ENCODE measurements at regions not wholly inside any gene's neighbourhood (a gene's known extent, or its start where the extent isn't known, plus 50 kb on each side); places are given as distances from the start of the nearest gene placed in this dataset.

DNA sequence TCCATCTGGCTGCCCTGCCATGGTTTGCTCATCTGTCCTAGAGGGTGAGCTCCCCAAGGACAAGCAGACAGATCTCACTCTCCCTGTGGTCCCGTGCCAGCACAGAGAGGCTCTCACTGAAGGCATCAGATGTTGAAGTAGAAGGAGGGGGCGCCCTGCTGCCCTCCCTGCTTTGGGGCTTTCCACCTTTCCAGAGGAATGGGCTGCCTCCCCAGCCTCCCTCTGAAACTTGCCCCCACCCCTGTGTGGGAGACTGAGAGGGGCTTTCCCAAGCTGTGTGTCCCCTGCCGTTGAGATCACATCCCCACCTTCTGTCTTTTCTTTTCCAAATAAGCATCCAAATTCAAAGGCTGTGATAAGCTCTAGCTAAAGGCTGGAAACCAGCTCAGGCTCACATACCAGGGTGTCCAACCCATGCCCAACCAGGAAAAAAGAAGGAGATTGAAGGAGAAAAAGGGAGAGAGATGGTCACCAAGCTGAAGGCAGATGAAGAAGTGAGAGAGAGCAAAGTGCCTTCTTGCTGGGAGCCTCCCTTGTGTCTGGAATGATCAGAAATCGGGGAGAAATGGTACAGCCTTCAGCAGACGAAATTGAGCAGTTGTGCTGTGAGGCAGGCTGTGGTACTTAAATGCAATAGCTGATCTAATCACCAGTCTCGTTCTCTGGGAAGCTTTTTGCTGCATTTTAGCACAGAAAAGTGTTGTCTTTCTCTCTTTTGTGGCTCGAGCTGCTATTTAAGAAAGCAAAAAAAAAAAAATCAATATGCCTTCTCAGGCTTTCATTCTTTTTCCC, 145.9 kb upstream of the LHX1 start:
- WGBS = 57% methylated on average over 5 of the region's 7 CpGs
- H3K4me1 ChIP-seq (ENCODE audit: control insufficient read depth, insufficient read depth, low read depth, low read length) = no peaks in the 10 kb centered on the region
- no peak overlapping the region for H3K4me3 ChIP-seq (ENCODE audit: insufficient read depth in 1 of 2, low read depth in 1 of 2, low read length in 2 of 2)
- no peak overlapping the region for H3K27ac ChIP-seq (ENCODE audit: low read length, poor library complexity, severe bottlenecking)
- H3K36me3 ChIP-seq (ENCODE audit: control insufficient read depth in 1 of 2, insufficient read depth in 2 of 2, low read depth in 1 of 2, low read length in 2 of 2) = no peaks in the 10 kb centered on the region
- no peak overlapping the region for H2BK120ac ChIP-seq (ENCODE audit: low read depth, low read length)
- no peak overlapping the region for H2AFZ ChIP-seq (ENCODE audit: low read depth, low read length)
- no peak overlapping the region for H2AK5ac ChIP-seq (ENCODE audit: low read length, severe bottlenecking)
- no peak overlapping the region for H4K8ac ChIP-seq (ENCODE audit: low read length)
- no peak overlapping the region for H3K18ac ChIP-seq (ENCODE audit: low read depth in 1 of 2, low read length in 2 of 2)
- DNase-seq = no peak
- H3K23ac ChIP-seq (ENCODE audit: low read length in 2 of 2) = no peak overlapping the region
- no peak overlapping the region for H3K9ac ChIP-seq (ENCODE audit: low read length)
- no peak overlapping the region for H2BK12ac ChIP-seq (ENCODE audit: low read length in 2 of 2)
- no peak overlapping the region for H2BK5ac ChIP-seq (ENCODE audit: low read depth, low read length, poor library complexity, severe bottlenecking)
- peaks cover 36 to 59% of the 10 kb centered on the region in 2 experiments for H3K27me3 ChIP-seq (ENCODE audit: control insufficient read depth in 1 of 2, insufficient read depth in 1 of 2, low read length in 2 of 2)
- H3K9me3 ChIP-seq (ENCODE audit: control insufficient read depth, low read length) = no peaks in the 10 kb centered on the region
- no peak overlapping the region for H4K91ac ChIP-seq (ENCODE audit: low read length)
- no peak overlapping the region for H3K4me2 ChIP-seq (ENCODE audit: low read length, poor library complexity, severe bottlenecking)
- no peak overlapping the region for H3K14ac ChIP-seq (ENCODE audit: low read length in 2 of 2)
- H3K79me1 ChIP-seq (replicated peaks; ENCODE audit: low read length, poor library complexity, severe bottlenecking) = no peaks in the 10 kb centered on the region
- H2BK15ac ChIP-seq (ENCODE audit: low read depth, poor library complexity, severe bottlenecking) = no peak overlapping the region
- H3K4ac ChIP-seq (ENCODE audit: low read depth in 1 of 2, low read length in 2 of 2) = no peak overlapping the region

DNA sequence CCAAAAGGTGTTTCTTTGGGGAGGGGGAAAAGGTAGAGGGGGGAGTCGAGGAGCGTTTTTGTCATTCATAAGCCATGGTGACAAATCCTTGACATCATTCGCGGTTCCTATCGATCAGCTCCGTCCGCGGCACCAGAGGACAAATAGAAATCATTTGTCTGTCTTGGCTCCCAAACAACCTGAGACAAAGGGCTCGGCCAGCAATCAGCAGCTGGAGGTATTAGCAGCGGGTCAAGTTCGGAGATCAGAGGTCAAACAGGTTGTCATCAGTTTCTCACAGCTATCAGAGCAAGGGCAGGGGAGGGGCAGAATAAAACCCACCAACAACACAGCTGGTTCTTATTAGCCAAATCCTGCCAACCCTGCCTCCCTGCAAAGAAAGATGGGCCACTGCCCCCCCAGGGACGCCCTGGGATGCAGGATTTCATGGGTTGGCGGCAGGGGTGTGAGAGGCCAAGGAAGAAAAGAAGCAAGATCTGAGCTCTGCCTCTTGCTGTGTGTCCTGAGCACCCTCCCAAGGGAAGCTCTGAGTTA, 145.3 kb upstream of the LHX1 start:
- H3K9ac ChIP-seq (ENCODE audit: low read length) = no peak overlapping the region
- no peak overlapping the region for H2BK12ac ChIP-seq (ENCODE audit: low read length in 2 of 2)
- H2BK120ac ChIP-seq (ENCODE audit: low read depth, low read length) = no peak overlapping the region
- H4K8ac ChIP-seq (ENCODE audit: low read length) = no peak overlapping the region
- H2AK5ac ChIP-seq (ENCODE audit: low read length, severe bottlenecking) = no peak overlapping the region
- H3K27me3 ChIP-seq (ENCODE audit: control insufficient read depth in 1 of 2, insufficient read depth in 1 of 2, low read length in 2 of 2) = peaks cover 36 to 59% of the 10 kb centered on the region in 2 experiments
- no peak overlapping the region for H3K4me3 ChIP-seq (ENCODE audit: insufficient read depth in 1 of 2, low read depth in 1 of 2, low read length in 2 of 2)
- no peak for DNase-seq
- no peak overlapping the region for H3K23ac ChIP-seq (ENCODE audit: low read length in 2 of 2)
- H3K4me2 ChIP-seq (ENCODE audit: low read length, poor library complexity, severe bottlenecking) = no peak overlapping the region
- H2AFZ ChIP-seq (ENCODE audit: low read depth, low read length) = no peak overlapping the region
- no peak overlapping the region for H3K14ac ChIP-seq (ENCODE audit: low read length in 2 of 2)
- 62% methylated on average over 13 of the region's 13 CpGs for WGBS
- no peaks in the 10 kb centered on the region for H3K79me1 ChIP-seq (replicated peaks; ENCODE audit: low read length, poor library complexity, severe bottlenecking)
- H2BK15ac ChIP-seq (ENCODE audit: low read depth, poor library complexity, severe bottlenecking) = no peak overlapping the region
- no peak overlapping the region for H4K91ac ChIP-seq (ENCODE audit: low read length)
- H3K4ac ChIP-seq (ENCODE audit: low read depth in 1 of 2, low read length in 2 of 2) = no peak overlapping the region
- H3K9me3 ChIP-seq (ENCODE audit: control insufficient read depth, low read length) = peaks cover under 1% of the 10 kb centered on the region
- H3K18ac ChIP-seq (ENCODE audit: low read depth in 1 of 2, low read length in 2 of 2) = no peak overlapping the region
- H3K36me3 ChIP-seq (ENCODE audit: control insufficient read depth in 1 of 2, insufficient read depth in 2 of 2, low read depth in 1 of 2, low read length in 2 of 2) = no peaks in the 10 kb centered on the region
- H2BK5ac ChIP-seq (ENCODE audit: low read depth, low read length, poor library complexity, severe bottlenecking) = no peak overlapping the region
- H3K27ac ChIP-seq (ENCODE audit: low read length, poor library complexity, severe bottlenecking) = no peak overlapping the region
- H3K4me1 ChIP-seq (ENCODE audit: control insufficient read depth, insufficient read depth, low read depth, low read length) = no peaks in the 10 kb centered on the region

DNA sequence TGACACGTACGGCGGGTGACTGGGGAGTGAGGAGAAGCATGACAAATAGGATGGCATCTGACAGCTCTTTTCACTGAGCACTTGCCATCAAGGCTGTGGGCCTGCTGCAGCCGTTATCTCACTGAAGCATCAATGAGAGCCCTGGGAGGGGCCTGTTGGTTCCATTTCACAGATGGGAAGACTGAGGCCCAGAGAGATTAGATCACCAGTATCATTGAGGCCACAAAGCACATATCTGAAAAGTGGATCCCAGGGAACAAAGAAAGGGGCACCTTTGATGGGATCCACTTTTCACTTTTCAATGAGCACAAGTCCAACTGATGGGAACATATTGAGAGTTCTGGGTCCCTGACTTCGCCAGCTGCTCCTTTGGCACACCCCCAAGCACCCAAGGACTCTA, 144.4 kb upstream of the LHX1 start:
- no peak for DNase-seq
- Histone ChIP-seq H2BK5ac (ENCODE audit: low read depth, low read length, poor library complexity, severe bottlenecking) (no peak overlapping the region), H3K14ac (ENCODE audit: low read length in 2 of 2) (no peak overlapping the region), H4K91ac (ENCODE audit: low read length) (no peak overlapping the region), H2AK5ac (ENCODE audit: low read length, severe bottlenecking) (no peak overlapping the region), H3K27ac (ENCODE audit: low read length, poor library complexity, severe bottlenecking) (no peak overlapping the region), H3K4me3 (ENCODE audit: insufficient read depth in 1 of 2, low read depth in 1 of 2, low read length in 2 of 2) (no peak overlapping the region), H3K4me2 (ENCODE audit: low read length, poor library complexity, severe bottlenecking) (no peak overlapping the region), H2BK12ac (ENCODE audit: low read length in 2 of 2) (no peak overlapping the region), H3K18ac (ENCODE audit: low read depth in 1 of 2, low read length in 2 of 2) (no peak overlapping the region), H3K36me3 (ENCODE audit: control insufficient read depth in 1 of 2, insufficient read depth in 2 of 2, low read depth in 1 of 2, low read length in 2 of 2) (no peaks in the 10 kb centered on the region), H3K9me3 (ENCODE audit: control insufficient read depth, low read length) (peaks cover 7% of the 10 kb centered on the region), H3K27me3 (ENCODE audit: control insufficient read depth in 1 of 2, insufficient read depth in 1 of 2, low read length in 2 of 2) (peaks cover 36 to 62% of the 10 kb centered on the region in 2 experiments), H3K9ac (ENCODE audit: low read length) (no peak overlapping the region), H3K79me1 (replicated peaks; ENCODE audit: low read length, poor library complexity, severe bottlenecking) (no peaks in the 10 kb centered on the region), H2AFZ (ENCODE audit: low read depth, low read length) (no peak overlapping the region), H3K4ac (ENCODE audit: low read depth in 1 of 2, low read length in 2 of 2) (no peak overlapping the region), H4K8ac (ENCODE audit: low read length) (no peak overlapping the region), H2BK15ac (ENCODE audit: low read depth, poor library complexity, severe bottlenecking) (no peak overlapping the region), H3K4me1 (ENCODE audit: control insufficient read depth, insufficient read depth, low read depth, low read length) (no peaks in the 10 kb centered on the region), H2BK120ac (ENCODE audit: low read depth, low read length) (no peak overlapping the region), H3K23ac (ENCODE audit: low read length in 2 of 2) (no peak overlapping the region)
- WGBS = 89% methylated on average over 5 of the region's 5 CpGs

DNA sequence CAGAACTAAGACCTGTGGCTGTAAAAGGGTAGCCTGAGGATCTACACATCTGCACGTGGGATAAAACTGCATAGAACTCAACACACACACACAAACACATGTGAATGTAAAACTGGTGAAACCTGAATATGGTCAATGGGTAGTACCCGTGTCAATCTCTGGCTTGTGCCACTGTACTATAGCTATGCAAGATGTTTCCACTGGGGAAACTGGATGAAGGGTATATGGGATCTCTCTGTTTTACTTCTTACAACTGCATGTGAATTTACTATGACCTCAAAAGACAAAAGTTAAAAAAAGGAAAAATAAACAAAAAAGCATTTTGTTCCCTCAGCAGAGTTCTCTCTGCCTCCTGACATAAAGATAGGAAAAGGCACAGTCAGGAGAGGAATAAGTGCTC, 143.3 kb upstream of the LHX1 start:
- Histone ChIP-seq H3K4me3 (ENCODE audit: insufficient read depth in 1 of 2, low read depth in 1 of 2, low read length in 2 of 2) (no peak overlapping the region), H2AFZ (ENCODE audit: low read depth, low read length) (no peak overlapping the region), H2BK12ac (ENCODE audit: low read length in 2 of 2) (no peak overlapping the region), H4K8ac (ENCODE audit: low read length) (no peak overlapping the region), H2AK5ac (ENCODE audit: low read length, severe bottlenecking) (no peak overlapping the region), H3K4ac (ENCODE audit: low read depth in 1 of 2, low read length in 2 of 2) (no peak overlapping the region), H2BK15ac (ENCODE audit: low read depth, poor library complexity, severe bottlenecking) (no peak overlapping the region), H4K91ac (ENCODE audit: low read length) (no peak overlapping the region), H3K27ac (ENCODE audit: low read length, poor library complexity, severe bottlenecking) (no peak overlapping the region), H3K23ac (ENCODE audit: low read length in 2 of 2) (no peak overlapping the region), H3K79me1 (replicated peaks; ENCODE audit: low read length, poor library complexity, severe bottlenecking) (no peaks in the 10 kb centered on the region), H2BK5ac (ENCODE audit: low read depth, low read length, poor library complexity, severe bottlenecking) (no peak overlapping the region), H3K9ac (ENCODE audit: low read length) (no peak overlapping the region), H3K4me1 (ENCODE audit: control insufficient read depth, insufficient read depth, low read depth, low read length) (no peaks in the 10 kb centered on the region), H3K9me3 (ENCODE audit: control insufficient read depth, low read length) (peaks cover 7% of the 10 kb centered on the region), H3K14ac (ENCODE audit: low read length in 2 of 2) (no peak overlapping the region), H2BK120ac (ENCODE audit: low read depth, low read length) (no peak overlapping the region), H3K36me3 (ENCODE audit: control insufficient read depth in 1 of 2, insufficient read depth in 2 of 2, low read depth in 1 of 2, low read length in 2 of 2) (no peaks in the 10 kb centered on the region), H3K27me3 (ENCODE audit: control insufficient read depth in 1 of 2, insufficient read depth in 1 of 2, low read length in 2 of 2) (peaks cover 36 to 54% of the 10 kb centered on the region in 2 experiments), H3K18ac (ENCODE audit: low read depth in 1 of 2, low read length in 2 of 2) (no peak overlapping the region), H3K4me2 (ENCODE audit: low read length, poor library complexity, severe bottlenecking) (no peak overlapping the region)
- DNase-seq = no peak
- 63% methylated on average over 1 of the region's 2 CpGs for WGBS
